ENCODE measurements at regions not wholly inside any gene's neighbourhood (a gene's known extent, or its start where the extent isn't known, plus 50 kb on each side); places are given as distances from the start of the nearest gene placed in this dataset.

DNA sequence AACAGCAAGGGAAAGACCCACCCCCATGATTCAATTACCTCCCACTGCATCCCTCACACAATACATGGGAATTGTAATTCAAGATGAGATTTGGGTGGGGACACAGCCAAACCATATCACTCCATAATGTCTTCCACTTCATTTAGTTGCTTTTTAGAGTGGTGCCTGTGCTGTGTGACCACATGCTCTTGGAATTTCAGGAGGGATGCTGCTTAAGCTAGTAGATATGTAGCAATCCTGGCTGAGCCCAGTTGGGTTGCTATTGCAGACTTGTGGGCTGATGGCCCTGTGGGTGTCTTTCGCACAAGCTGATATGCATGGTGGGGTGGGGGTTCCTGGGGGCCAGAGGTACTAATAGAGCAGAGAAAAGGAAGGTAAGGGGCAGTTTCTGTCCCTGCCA is 160.4 kb upstream of the SYT6 start:
- no peak for DNase-seq

DNA sequence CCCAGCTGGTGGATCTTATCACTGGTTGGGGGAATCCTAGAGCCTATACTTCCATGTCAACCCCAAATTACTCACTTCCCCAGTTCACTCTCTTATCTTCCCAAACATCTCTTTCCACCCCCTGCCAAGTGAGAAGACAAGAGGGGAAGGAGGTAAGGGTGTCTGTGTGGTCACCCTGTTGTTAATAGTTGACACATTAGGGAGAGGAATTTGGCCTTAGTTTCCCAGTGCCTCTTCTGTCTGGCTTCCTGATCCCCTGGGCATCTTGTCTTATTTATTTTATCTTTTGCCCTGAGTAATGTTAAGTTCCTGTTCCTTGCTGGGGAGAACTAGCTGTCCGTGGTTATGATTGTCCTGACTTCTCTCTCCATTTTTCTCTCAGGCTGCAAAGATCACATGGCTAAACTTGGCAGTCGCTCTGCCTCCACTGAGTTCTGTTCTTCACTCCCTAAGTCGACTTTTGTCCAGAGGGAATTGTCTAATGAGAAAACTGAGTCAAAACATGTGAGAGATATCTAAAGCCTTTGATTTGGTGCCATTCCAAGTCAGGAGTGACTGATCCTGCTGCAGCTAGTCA is 157.1 kb upstream of the SYT6 start:
- DNase-seq: no peak

DNA sequence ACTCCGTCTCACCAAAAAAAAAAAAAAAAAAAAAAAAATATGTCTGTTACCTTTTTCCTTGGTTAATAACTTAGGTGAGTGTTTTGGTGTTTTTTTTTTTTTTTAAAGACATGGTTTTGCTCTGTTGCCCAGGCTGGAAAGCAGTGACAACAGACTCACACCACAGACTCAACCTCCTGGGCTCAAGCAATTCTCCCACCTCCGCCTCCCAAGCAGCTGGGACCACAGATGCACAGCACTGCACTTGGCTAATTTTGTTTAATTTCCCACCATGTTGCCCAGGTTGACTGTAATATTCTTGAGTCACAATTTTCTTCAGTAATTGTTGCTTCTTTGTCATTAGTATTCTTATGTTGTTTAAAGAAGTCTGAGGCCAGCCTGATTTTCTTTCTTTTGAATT is 149.2 kb upstream of the SYT6 start:
- DNase-seq: no peak

DNA sequence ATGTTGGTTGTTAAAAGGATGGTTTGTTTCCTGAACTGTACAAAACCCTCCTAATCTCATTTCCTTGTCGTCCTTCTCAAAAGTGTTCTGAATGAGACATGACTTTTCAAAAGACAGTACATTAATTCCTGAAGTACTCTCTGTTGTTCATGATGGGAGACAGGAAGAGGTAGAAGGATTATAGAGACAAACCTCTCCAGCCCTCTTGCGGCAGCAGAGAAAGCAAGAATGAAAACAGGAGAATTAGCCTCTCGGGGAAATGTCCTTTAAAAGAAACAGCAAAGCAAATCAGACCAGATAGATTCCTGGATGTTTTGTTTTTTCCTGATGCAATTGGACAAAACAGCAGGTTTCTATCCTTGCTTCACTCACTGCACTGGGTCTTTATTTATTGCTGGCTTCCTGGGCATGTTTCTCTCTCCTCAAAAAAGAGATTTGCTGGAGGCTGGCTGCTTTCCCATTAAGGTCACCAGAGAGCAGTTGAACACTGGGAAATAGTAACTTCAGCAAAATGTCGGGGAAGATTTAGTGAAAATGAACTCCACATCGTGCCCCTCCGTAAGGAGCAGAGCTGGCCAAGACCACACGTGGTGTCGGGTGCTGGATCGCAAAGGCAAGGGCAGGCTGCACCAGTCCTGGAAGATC is 145.8 kb upstream of the SYT6 start:
- no peak for DNase-seq

DNA sequence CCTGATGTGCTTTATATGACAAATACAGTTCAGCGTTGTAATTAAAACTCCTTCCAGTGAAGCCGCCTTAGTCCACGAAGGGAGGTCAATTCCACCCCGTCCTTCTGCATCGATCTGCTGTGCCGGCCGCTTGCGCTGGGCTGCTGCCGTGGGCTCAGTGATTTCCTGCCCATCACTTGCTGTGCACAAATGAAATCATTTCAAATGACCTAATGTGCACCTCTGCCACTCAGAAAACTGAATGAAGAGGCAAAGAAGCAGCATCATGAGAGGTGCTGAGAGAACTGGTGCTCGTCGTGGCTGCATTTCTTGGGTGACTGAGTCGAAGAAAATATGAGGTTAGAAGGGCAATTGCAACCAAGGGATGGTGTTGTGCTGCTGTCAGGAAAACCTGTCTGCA is 144.3 kb upstream of the SYT6 start:
- no peak for DNase-seq

DNA sequence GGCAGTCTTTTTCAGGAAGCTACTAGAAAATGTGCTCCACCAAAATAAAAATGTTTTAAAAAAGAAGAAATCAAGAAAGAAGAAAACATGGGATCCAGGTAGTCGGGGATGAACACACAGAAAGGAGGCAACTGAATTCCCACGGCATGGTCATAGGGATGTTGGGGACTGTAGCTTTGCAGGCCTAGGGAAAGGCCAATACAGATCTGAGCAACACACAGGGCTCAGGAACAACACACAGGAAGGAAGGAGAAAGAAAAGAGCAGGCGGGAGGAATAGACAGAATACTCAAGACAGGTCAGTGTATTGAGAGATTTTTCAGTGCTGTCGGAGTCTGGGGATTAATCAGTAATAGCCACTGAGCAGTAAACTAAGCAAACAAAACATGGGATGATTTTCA is 142.7 kb upstream of the SYT6 start:
- DNase-seq: no peak

DNA sequence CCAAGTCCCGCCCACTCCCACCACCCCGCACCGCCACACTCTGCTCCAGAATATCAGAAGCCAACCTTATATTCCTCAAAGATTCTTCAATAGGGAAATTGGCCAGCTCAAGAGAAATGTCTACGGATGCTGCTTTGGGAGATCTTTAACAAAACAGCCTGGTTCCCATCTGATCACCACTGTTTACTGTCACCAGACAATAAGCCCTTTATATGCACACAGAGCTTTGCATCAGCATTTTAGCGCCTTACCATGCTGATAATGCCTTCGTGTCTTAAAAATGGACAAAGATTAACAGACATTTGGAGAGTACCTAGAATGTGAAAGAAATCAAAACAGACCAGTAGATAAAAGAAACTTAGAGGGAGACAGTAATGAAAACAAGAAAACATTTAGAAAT is 141.7 kb upstream of the SYT6 start:
- no peak for DNase-seq

DNA sequence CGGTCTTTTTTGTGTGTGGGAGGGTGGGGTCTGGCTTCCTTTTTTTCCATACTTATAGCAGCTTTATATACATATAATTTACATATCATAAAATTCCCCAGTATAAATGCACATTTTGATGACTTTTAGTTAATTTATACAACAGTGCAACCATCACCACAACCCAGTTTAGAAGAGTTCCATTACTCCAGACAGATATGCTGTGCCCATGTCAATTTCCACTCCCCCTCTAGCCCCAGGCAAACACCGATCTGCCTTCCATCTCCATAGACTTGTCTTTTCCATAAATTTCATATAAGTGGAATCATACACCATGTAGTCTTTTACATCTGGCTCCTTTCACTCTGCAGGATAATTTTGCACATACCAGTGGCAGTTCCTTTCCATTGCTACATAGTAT is 139.2 kb upstream of the SYT6 start:
- DNase-seq: no peak

DNA sequence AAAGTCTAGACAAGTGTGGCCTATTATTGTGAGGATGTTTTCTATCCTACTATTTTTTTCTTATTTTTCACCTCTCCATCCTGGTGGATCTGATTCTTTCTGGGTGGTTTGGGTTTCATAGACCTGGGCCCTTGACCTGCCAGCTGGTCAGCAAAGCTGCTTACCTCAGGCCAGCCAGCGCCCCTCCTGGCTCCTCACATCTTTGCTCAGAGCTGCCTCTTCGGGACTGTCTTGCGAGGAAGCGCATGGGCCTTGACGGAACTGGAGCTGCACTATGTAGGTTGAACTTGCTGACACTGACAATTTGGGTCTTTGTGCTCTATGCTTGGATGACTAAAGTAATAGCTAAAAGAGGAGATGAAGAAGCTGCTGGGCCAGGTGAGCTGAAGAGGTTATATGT is 138.5 kb upstream of the SYT6 start:
- no peak for DNase-seq

DNA sequence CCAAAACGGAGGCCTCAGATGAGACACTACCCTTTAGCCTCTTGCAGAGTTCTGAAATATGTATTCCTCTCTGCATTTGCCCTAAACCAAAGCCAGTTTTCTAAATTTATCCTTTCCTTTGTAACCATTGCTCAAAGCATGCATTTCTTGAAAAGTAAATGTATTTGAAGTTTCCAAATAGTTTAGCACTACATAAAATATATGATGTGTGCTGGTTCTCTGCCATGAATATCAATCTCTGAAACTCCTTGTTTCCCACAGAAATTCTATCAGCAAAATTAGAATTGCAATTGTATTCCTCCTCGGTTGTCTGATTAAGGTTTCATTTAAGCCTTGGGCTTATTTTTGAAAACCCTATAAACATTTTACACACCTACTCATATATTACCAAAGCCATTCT is 137.1 kb upstream of the SYT6 start:
- DNase-seq: no peak

DNA sequence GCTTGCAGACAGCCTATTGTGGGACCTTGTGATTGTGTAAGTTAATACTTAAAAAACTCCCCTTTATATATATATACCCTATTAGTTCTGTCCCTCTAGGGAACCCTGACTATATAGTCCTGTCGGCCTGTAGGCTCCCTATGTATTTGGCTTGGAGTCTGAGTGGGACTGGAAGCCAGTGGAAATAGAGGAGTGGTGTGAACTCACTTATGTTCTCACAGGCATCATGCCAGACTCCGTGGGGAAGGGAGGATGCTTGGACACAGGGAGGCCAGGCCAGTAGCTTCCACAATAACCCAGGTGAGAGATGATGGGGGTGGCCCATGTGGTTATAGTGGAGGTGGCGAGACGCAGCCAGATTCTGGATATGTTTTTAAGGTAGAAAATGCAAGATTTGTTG is 136.7 kb upstream of the SYT6 start:
- DNase-seq: no peak

DNA sequence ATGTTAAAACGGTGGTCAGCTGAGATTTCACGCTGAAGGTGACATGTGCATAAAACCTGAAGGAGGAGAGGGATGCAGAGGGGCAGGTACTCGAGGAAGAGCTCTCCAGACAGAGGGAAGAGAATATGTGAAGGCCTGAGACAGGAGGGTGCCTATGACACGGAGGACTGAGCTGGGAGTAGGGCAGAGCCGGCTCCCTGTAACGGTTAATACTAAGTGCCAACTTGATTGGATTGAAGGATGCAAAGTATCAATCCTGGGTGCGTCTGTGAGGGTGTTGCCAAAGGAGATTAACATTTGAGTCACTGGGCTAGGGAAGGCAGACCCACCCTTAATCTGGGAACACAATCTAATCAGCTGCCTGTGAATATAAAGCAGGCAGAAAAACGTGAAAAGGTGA is 136.2 kb upstream of the SYT6 start:
- no peak for DNase-seq

DNA sequence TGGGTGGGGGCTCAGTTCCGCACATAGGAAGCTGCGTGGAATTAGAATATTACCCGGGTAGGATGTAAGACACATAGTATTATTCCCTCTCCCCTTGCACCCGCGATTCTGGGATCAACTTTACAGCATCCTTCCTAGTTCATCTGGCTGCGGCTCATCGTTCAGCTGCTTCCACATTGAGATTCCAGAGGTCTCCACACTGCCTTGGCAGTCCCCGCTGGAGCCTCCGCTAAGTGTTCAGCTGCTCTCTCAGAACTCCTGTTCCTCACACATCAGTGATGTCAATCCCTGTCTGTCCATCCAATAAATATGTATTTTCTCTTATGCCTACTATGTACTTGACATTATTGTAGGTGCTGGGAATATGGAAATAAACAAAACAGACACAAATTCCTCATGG is 135.6 kb upstream of the SYT6 start:
- no peak for DNase-seq

DNA sequence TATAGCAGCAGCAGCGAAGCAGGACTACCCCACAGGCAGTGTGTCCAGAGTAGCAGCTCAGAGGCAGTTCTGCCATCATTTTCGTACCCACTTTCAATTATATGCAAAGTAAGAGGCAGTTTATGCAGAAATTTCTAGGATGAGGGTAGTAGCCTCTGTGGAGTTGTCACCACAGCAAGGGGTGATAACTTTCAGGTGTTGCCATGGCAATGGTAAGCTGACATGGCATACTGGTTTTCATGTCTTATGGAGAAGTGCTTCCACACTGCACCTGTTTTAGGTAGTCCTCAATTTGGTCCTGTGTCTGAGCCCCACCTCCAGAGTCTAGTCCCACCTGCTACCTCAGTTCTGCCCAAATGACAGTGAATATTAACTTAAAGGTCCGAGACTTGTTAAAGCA is 133.3 kb upstream of the SYT6 start:
- DNase-seq: no peak

DNA sequence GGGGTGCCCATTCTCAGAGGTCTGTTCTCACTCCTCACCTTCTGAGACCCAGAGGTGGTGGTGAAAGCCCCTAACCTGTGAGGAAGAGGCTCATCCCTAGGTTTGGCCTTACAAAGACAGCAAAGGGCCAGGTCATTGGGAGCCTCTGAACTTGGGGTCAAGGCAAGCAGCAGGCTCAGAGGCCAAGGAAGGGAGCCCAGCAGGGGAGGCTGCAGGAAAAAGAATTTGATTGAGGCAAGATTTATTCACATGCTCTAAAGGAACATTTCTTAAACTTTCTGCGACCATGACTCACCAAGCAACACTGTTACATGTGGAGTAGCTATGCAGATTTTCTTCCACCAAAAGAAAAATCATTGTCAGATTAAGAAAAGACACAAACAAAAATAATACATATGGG is 132.5 kb upstream of the SYT6 start:
- no peak for DNase-seq

DNA sequence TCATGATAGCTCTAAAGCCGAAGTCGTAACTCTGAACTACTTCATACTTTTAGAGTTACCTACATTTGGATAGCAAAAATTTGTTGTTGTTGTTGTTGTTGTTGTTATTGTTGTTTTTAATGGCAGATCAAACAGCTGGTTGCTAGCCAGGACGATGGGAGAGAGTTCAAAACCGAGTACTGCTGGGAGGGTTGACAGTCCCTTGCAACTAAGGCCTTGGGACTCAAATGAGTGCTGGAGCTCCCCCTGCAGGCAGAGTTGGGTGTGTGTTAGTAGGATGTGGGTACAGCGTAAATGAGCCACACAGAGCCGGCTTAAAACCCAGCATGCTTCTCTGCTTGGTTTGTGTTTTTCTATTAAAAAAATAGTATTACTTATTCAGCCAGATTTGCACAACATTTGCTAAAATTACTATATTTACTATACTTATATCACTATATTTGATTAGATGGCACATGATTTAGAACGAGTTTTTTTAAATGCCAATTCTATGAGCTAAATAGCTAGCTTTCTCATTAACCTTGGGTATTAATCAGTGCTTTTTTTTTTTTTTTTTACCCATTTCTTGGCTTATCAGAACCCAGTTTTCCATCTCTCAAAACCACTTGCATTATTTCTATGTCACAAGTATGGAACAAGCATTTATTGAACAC is 129.2 kb upstream of the SYT6 start:
- DNase-seq: peak; percentile 85

DNA sequence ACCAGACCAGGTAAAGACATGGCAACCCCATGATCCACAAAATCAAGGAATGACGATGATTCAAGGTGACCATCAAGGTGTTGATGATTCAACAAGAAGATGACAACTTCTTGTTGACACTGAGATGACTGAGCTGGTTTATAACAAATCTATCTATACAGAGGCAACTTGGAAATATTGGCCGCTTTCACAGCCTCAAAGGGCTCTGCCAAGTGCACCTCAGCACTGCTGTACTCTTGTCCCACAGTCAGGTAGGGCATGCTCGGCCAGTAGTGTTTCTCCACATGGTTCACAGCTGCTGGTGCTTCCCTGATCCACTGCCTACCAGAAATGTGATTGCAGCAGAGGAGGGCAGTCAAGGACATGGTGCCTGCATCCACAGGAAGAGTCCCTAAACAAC is 125.2 kb upstream of the SYT6 start:
- no peak for DNase-seq

DNA sequence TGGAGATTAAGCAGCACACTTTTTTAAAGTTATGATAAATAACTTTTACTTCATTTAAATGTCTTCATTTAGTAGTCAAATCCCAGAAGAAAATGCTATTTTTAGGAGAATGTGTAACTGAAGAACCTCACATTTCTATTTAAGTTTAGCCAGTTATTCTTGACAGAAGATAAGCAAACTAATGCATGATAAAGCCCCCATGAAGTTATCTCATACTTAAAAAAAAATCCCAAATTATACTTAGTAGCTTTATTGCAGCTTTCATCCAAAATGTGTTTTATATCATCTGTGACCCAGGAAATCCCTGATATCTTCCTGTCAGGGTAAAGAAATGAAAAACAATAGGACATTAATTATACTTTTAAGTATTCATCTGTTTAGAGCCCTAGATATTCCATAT is 124.8 kb upstream of the SYT6 start:
- no peak for DNase-seq

DNA sequence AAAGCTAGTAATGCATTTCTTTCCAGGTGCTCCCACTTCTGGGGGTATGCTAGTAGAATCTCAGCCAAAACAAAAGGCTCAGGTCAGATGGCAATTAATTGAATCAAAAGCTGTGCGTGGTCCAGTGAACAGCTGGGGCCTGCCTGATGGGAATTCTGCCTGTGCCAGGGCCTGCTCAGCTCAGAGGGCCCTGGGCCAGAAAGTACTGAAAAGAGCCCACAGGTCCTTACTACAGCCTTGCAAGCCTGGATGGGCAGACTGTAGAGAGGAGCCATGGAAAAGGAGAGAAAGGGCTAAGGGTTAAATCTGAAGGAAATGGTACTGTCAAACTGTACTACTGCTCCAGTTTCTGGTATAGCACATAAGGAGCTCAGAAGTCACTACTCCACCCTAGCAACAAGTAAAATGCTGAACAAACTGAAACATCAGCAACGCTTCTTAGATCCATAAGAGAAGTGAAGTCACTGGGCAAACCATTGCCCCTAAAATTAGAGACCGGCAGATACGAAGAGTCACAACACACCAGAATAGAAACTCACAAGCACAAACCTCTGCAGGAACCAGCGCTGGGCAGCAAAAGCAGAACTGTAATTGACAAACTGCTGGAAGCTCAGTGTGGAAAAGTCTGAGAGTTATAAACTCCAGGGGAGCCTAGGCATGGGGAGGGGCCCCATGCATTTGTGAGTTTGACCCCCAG is 121.1 kb upstream of the SYT6 start:
- no peak for DNase-seq

DNA sequence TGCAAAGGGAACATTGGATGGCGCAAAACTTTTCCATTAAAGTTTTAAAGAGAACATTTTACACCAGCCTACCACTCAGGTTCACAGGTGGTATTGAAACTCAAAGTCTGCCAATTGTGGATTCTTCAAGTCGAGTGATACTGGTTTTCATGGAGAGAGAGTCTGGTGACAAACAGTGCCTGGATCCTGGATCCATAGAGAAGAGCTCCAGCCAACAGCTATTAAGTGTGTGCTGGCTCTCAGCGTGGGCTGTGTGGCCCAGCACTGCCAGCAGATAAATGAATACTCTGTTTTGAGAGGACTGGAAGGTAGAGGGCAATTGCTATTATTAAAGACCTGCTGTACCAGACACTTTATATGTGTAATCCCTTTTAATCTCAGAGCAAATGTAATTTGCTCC is 118.9 kb upstream of the SYT6 start:
- DNase-seq: no peak

DNA sequence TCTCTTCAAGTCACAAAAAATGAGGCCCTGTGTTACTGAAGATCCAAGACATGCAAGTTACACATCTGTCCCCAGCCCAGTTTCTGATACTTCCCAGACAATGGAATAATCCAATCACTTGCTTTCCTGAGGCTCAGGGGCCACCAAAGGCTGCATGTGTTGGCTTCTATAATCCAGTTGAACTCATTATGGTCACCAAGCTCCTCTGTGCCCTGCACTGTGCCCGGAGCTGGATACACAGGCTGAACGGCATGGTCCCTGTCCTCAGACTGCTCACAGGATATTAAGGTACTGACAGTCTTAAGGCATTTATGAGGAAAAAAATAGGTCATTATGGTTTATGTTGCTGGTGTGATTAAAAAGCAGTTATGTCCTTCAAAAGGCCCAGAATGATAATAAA is 117.0 kb upstream of the SYT6 start:
- DNase-seq: no peak

DNA sequence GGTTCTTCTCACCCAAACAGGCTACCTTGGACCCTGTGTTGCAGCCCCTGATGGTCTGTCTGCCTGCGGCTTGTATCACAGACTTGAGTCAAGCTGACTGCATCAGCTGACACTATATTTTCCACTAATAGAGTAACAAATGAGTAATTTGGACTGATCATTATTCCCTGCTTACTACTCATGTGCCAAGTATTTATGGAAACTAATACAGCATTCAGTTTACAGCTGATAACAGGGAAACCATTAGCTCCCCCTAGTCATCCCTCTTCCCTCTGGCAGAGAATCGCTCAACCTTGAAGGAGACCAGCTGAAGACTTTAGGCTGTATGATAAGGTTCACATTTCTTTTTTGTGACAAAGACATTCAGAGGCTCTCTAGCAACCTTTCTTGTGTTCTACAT is 116.6 kb upstream of the SYT6 start:
- no peak for DNase-seq

DNA sequence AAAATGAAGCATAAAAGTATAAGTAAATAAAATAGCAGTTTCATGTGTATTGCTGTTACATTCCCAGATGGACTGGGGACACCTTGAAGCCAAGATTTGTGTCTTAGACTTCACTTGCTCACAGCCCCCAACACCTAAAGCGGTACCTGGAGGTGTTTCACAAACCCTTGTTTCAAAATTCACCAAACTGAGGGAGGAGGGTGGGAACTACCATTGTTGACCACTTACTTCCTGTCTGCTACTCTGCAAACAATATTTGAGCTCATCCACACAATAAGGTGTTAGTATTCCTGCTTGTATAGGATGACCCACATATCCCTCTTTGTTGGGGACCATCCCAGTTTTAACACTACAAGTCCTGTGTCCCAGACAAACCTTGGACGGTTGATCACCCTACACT is 115.9 kb upstream of the SYT6 start:
- DNase-seq: no peak

DNA sequence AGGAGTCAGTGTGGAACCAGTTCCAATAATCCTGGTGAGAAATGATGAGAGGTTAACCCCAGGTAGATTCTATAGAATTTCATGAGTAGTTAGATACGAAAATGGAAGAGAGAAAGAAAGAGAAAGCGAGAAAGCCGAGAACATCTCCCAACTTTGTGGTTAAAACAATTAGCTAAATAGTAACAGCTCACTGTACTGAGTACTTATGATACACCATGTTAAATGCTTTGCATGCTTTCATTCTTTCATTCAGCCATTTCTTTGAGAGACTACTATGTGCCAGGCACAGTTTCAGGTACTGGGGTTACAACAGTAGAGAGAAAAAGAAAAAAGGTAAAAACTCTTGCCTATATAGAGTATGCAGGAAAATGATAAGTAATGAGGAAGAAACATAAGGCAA is 109.7 kb upstream of the SYT6 start:
- no peak for DNase-seq
